H1 (cell line): ENCODE measurements at regions not wholly inside any gene's neighbourhood (a gene's known extent, or its start where the extent isn't known, plus 50 kb on each side); places are given as distances from the start of the nearest gene placed in this dataset.

Experiments
- CHD1 ChIP-seq: IDR thresholded peaks from 2 replicates; pipeline ENCODE4 v1.6.1; 2012; ENCODE audit warnings: low read depth, low read length, improper control_type of control experiment
- GTF2F1 ChIP-seq: IDR thresholded peaks from 2 replicates; pipeline ENCODE4 v1.6.1; 2012; ENCODE audit warnings: low read depth, low read length, improper control_type of control experiment, borderline replicate concordance
- MAFK ChIP-seq: IDR thresholded peaks from 2 replicates; pipeline ENCODE4 v1.6.1; 2012; ENCODE audit warnings: low read depth, mild to moderate bottlenecking, improper control_type of control experiment, low read length

- TF ChIP-seq CHD1 (no peak), GTF2F1 (no peak), MAFK (no peak)
These were observed 1046.9 kb downstream of the UQCRFS1 start (continued) for GRCh38 chr19:28166025-28166424.
